Loucy (cell line): ENCODE measurements at regions not wholly inside any gene's neighbourhood (a gene's known extent, or its start where the extent isn't known, plus 50 kb on each side); places are given as distances from the start of the nearest gene placed in this dataset.

ENCODE experiments used
- H2AFZ ChIP-seq: fragments of 200-600 bp; sonication (generic); 2 replicates; pipeline ENCODE4 v1.6.0; 2016; ENCODE audit warnings: antibody characterized with exemption, mild to moderate bottlenecking, low read length, moderate library complexity
- H3F3A ChIP-seq: fragments of 200-600 bp; 2 replicates; pipeline ENCODE4 v1.6.0; 2016; ENCODE audit warnings: antibody characterized with exemption, low read depth, mild to moderate bottlenecking
- H3K27me3 ChIP-seq: fragments of 200-600 bp; sonication (generic); 2 replicates; pipeline ENCODE4 v1.6.1; 2014; ENCODE audit warnings: low read length, mild to moderate bottlenecking; ENCODE audit not compliant: insufficient read depth, poor library complexity, severe bottlenecking
- H3K36me3 ChIP-seq: fragments of 200-600 bp; sonication (generic); 2 replicates; pipeline ENCODE4 v1.6.1; 2016; ENCODE audit warnings: low read length; ENCODE audit not compliant: insufficient read depth
- H3K4me1 ChIP-seq: fragments of 200-600 bp; sonication (generic); 2 replicates; pipeline ENCODE4 v1.5.1; 2014; ENCODE audit warnings: low read length, mild to moderate bottlenecking; ENCODE audit not compliant: insufficient read depth, poor library complexity, severe bottlenecking
- H3K4me2 ChIP-seq: fragments of 200-600 bp; sonication (generic); 2 replicates; pipeline ENCODE4 v1.6.0; 2014; ENCODE audit warnings: antibody characterized with exemption, low read length, low read depth, mild to moderate bottlenecking; ENCODE audit not compliant: poor library complexity, severe bottlenecking
- H3K4me3 ChIP-seq: fragments of 200-600 bp; sonication (generic); 2 replicates; pipeline ENCODE4 v1.5.1; 2014; ENCODE audit warnings: low read length, mild to moderate bottlenecking, mixed read lengths; ENCODE audit not compliant: poor library complexity, severe bottlenecking
- H3K79me2 ChIP-seq: fragments of 200-600 bp; sonication (generic); 2 replicates; pipeline ENCODE4 v1.6.1; 2014; ENCODE audit warnings: low read length; ENCODE audit not compliant: insufficient read depth
- H3K9ac ChIP-seq: fragments of 200-600 bp; sonication (generic); 2 replicates; pipeline ENCODE4 v1.6.0; 2014; ENCODE audit warnings: mild to moderate bottlenecking, low read depth, low read length, moderate library complexity; ENCODE audit not compliant: poor library complexity, severe bottlenecking
- H3K9me2 ChIP-seq: fragments of 200-600 bp; sonication (generic); replicated peaks from 2 replicates; pipeline ENCODE4 v1.6.1; 2016; ENCODE audit warnings: low read depth, low read length, mixed read lengths
- H3K9me3 ChIP-seq: fragments of 200-600 bp; sonication (generic); 2 replicates; pipeline ENCODE4 v1.6.1; 2014; ENCODE audit warnings: mild to moderate bottlenecking, antibody characterized with exemption, low read length, low read depth; ENCODE audit not compliant: insufficient read depth
- H4K20me1 ChIP-seq: fragments of 200-600 bp; sonication (generic); 2 replicates; pipeline ENCODE4 v1.6.0; 2014; ENCODE audit warnings: antibody characterized with exemption, low read length, mild to moderate bottlenecking; ENCODE audit not compliant: insufficient read depth, poor library complexity, severe bottlenecking
- EZH2phosphoT487 ChIP-seq: fragments of 200-600 bp; IDR thresholded peaks from 2 replicates; pipeline ENCODE4 v1.6.1; 2018; ENCODE audit warnings: antibody characterized with exemption, mild to moderate bottlenecking, moderate library complexity, borderline replicate concordance
- TF ChIP-seq, protein P1 (sequence below): fragments of 200-600 bp; sonication (generic); conservative IDR thresholded peaks from 2 replicates; pipeline ENCODE4 v1.5.1; 2014; ENCODE audit warnings: mild to moderate bottlenecking, antibody characterized with exemption, low read length

DNA sequence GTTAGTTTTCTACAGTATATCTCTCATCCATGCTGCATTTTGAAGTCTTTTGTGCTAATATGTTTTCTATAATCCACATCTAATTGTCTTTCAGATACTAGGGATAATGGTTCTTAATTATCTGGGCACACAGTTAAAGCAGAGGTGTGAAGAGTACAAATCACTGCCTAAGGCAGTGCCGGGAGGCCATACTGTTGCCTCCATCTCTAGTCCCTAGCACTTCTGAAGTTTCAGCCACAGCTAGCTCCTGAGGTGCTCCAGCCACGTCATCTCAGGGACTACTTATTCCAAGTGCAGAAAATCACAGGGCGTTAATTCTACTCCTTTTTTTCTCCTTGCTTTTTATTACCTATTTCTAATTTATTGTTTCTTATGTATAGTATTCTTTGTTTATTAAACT is 760.0 kb upstream of the FAM174A start:
- Histone ChIP-seq H3K9me2 (no peaks in the 10 kb centered on the region), H3F3A (no peaks in the 10 kb centered on the region), H3K4me3 (no peak overlapping the region), H3K9ac (no peak overlapping the region), H3K4me2 (no peak overlapping the region), H3K36me3 (no peaks in the 10 kb centered on the region), H2AFZ (no peak overlapping the region), H3K9me3 (no peaks in the 10 kb centered on the region), H3K4me1 (no peaks in the 10 kb centered on the region), H4K20me1 (no peaks in the 10 kb centered on the region), H3K27me3 (no peaks in the 10 kb centered on the region), H3K79me2 (no peaks in the 10 kb centered on the region)
- TF ChIP-seq, protein P1, sequence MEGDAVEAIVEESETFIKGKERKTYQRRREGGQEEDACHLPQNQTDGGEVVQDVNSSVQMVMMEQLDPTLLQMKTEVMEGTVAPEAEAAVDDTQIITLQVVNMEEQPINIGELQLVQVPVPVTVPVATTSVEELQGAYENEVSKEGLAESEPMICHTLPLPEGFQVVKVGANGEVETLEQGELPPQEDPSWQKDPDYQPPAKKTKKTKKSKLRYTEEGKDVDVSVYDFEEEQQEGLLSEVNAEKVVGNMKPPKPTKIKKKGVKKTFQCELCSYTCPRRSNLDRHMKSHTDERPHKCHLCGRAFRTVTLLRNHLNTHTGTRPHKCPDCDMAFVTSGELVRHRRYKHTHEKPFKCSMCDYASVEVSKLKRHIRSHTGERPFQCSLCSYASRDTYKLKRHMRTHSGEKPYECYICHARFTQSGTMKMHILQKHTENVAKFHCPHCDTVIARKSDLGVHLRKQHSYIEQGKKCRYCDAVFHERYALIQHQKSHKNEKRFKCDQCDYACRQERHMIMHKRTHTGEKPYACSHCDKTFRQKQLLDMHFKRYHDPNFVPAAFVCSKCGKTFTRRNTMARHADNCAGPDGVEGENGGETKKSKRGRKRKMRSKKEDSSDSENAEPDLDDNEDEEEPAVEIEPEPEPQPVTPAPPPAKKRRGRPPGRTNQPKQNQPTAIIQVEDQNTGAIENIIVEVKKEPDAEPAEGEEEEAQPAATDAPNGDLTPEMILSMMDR: no peak
- TF ChIP-seq EZH2phosphoT487: no peak

DNA sequence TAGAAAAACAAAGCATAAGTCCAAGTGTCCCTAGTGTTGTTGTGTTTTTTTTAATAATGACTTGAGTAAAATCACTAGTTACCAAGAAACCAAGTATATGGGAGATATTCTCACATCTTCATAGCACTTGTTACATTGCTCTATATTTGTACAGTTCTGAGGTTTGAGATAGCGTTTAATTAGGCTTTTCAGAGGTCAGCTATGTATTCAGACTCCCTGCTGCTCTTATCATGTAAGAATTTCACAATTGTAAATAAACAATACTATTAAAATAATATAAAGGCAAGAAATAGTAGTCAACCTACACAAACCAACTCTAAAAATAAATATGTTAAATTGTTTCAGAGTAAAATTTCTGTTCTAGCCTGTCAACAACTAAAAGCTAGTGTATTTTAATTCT is 761.9 kb upstream of the FAM174A start:
- Histone ChIP-seq H3K4me2 (no peak overlapping the region), H3K36me3 (no peaks in the 10 kb centered on the region), H3K4me1 (no peaks in the 10 kb centered on the region), H3F3A (no peaks in the 10 kb centered on the region), H3K79me2 (no peaks in the 10 kb centered on the region), H4K20me1 (no peaks in the 10 kb centered on the region), H3K4me3 (no peak overlapping the region), H3K27me3 (no peaks in the 10 kb centered on the region), H3K9me3 (no peaks in the 10 kb centered on the region), H2AFZ (no peak overlapping the region), H3K9me2 (no peaks in the 10 kb centered on the region), H3K9ac (no peak overlapping the region)
- TF ChIP-seq, protein P1: no peak
- no peak for TF ChIP-seq EZH2phosphoT487

DNA sequence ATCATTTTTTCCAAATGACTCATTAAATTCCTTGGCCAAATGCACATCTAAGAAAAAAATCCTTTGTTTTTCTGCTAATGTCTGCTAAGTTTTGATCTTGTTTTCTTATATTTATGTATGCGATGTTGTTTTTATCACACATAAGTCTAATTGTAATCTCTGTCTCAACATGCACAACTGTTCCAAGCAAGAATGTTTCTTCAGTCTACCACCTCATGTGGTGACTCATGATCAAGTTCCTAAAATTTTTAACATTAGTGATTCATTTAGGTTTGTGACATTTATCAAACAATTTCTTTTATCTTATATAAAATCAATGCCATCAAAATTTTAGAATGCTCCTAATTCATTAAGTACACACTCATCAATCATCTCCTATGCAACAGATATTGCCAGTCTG is 763.9 kb upstream of the FAM174A start:
- no peaks in the 10 kb centered on the region for H4K20me1 ChIP-seq
- H3K9me2 ChIP-seq: no peaks in the 10 kb centered on the region
- no peaks in the 10 kb centered on the region for H3K4me1 ChIP-seq
- no peak overlapping the region for H3K4me3 ChIP-seq
- no peaks in the 10 kb centered on the region for H3F3A ChIP-seq
- no peaks in the 10 kb centered on the region for H3K27me3 ChIP-seq
- TF ChIP-seq, protein P1: no peak
- TF ChIP-seq EZH2phosphoT487: no peak
- no peaks in the 10 kb centered on the region for H3K36me3 ChIP-seq
- no peak overlapping the region for H3K4me2 ChIP-seq
- H2AFZ ChIP-seq: no peak overlapping the region
- no peak overlapping the region for H3K9ac ChIP-seq
- no peaks in the 10 kb centered on the region for H3K9me3 ChIP-seq
- H3K79me2 ChIP-seq: no peaks in the 10 kb centered on the region
